ENCODE measurements at regions not wholly inside any gene's neighbourhood (a gene's known extent, or its start where the extent isn't known, plus 50 kb on each side); places are given as distances from the start of the nearest gene placed in this dataset.

- in situ Hi-C loops (cut with HindIII; ENCODE audit: low pct_ligation_motif_present, low pct_unique_long_range_greater_than_20kb, low sequenced_read_pairs) = no loop called here
- no peak for DNase-seq
Observed at GRCh38 chr7:52091996-52092395, 775.4 kb upstream of the COBL start.

GRCh38 chr7:52091101-52091500, 774.5 kb upstream of the COBL start:
- in situ Hi-C loops (cut with HindIII; ENCODE audit: low pct_ligation_motif_present, low pct_unique_long_range_greater_than_20kb, low sequenced_read_pairs) = no loop called here
- no peak for DNase-seq

GRCh38 chr7:52088008-52088901, 771.6 kb upstream of the COBL start:
- in situ Hi-C loops (cut with HindIII; ENCODE audit: low pct_ligation_motif_present, low pct_unique_long_range_greater_than_20kb, low sequenced_read_pairs) = no loop called here
- DNase-seq = no peak

DNA sequence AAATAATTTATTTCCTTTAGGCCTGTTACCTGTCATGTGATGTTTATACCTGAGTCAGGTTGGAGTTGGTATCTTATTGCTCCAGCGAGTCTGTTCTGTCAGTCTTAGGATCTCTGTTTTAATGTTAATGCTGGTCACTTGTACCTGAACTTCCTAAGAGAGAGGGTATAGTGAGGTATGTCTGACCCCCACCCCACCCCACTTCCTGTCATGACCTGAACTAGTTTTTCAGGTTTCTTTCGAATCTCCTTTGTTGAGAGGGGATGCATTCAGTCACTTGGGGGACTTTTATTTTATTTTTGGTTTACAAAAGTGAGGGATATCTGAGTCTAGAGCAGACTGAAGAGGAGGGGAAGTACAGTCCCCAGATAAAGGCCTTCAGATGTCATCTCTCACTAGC, 769.0 kb upstream of the COBL start:
- no peak for DNase-seq

DNA sequence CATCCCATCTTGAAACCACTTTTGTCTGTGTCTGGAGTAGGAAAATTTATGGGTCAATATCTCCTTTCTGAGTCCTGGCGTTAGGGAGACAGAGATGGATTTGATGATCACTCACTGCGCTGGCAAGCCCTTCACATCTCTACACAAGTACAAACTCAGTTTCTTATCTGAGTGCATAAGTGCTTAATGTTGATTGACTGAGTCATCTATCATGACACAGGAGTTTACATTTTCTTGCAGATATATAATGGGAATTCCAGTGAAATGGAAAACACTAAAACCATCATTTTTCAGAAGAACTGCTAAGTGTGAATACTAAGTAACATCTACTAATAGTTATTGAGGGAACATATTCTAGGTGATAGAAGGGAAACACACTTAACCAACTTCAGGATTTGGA, 763.9 kb upstream of the COBL start:
- in situ Hi-C loops (cut with HindIII; ENCODE audit: low pct_ligation_motif_present, low pct_unique_long_range_greater_than_20kb, low sequenced_read_pairs) = no loop called here
- no peak for DNase-seq

More for the DNA sequence above, 769.0 kb upstream of the COBL start:
- in situ Hi-C loops (cut with HindIII; ENCODE audit: low pct_ligation_motif_present, low pct_unique_long_range_greater_than_20kb, low sequenced_read_pairs) = no loop called here

DNA sequence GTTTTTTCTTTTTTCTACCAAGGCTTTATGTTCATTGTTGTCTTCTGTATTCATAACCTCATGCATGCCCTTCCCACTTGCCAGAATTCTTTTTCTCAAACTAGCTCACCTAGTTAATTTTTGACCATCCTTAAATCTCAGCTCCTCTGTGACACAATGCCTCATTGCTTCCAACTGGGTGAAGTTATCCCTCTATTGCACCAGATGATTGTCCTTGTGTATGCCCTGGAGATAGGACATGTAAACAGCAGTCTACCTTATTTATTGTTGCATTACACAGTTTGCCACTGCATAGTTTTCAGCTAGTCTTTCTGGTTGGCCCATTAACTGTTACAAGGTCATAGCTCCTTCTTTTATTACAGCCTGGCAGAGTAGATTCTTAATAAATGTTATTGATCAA, 763.1 kb upstream of the COBL start:
- no peak for DNase-seq
- in situ Hi-C loops (cut with HindIII; ENCODE audit: low pct_ligation_motif_present, low pct_unique_long_range_greater_than_20kb, low sequenced_read_pairs) = no loop called here

GRCh38 chr7:52077571-52077970, 761.0 kb upstream of the COBL start:
- in situ Hi-C loops (cut with HindIII; ENCODE audit: low pct_ligation_motif_present, low pct_unique_long_range_greater_than_20kb, low sequenced_read_pairs) = no loop called here
- DNase-seq = no peak

DNA sequence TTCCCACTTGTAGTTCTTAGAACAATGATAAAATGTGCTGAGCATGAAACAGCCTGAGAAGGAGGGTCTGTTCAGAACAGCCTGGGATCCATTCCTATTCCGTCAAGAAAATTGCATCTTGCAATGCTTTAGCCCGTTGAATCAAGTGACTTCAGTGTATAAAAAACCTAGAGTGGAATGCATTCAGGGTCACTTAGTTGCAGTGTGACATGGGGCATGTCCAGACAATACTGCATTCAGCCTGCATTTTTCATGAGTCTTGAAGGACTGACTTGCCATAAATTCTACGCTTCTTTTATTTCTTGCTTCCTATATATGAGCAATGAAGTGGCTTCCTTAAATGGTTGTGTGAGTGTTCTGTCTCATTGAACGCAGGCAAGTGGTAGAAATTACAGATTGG, 758.3 kb upstream of the COBL start:
- no peak for DNase-seq
- in situ Hi-C loops (cut with HindIII; ENCODE audit: low pct_ligation_motif_present, low pct_unique_long_range_greater_than_20kb, low sequenced_read_pairs) = no loop called here

DNA sequence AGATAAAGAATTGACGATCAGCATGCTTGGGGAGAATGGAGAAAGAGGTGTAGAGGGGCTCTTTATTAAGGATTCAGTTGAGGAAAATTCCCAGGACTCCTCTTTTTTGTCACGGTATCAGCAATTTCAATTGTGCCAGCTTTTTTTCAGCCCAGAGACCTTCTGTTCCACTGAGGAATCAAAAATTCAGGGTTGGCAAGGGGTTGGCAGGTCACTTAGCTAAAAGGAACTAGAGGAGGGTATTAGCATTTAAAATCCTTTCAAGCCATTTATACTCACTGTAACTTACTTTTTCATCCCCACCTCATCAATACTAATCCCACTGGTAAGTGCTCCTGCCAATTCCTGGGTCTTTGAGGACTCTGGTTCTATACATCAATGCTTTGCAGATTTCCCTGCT, 757.5 kb upstream of the COBL start:
- in situ Hi-C loops (cut with HindIII; ENCODE audit: low pct_ligation_motif_present, low pct_unique_long_range_greater_than_20kb, low sequenced_read_pairs) = no loop called here
- DNase-seq = no peak

- no peak for DNase-seq
- in situ Hi-C loops (cut with HindIII; ENCODE audit: low pct_ligation_motif_present, low pct_unique_long_range_greater_than_20kb, low sequenced_read_pairs) = no loop called here
Observed at GRCh38 chr7:52071744-52072143, 755.1 kb upstream of the COBL start.

DNA sequence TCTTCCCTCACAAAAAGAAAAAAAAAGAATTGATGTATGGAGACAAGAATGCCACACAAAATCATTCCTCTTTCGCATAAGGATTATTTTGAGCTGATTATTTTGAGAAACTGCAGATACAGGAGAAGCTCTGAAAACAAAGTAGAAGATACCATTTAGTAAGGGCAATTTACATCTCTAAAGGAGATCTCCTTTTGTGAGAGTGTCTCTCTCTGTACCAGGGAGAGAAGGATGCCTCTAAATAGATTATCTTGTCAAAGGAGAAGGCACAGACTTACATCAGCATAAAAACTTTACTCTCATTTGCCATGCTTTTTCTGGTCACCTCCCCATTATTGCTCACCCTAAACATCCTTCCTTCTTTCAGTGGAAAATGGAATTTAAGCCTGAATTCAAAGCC, 747.9 kb upstream of the COBL start:
- in situ Hi-C loops (cut with HindIII; ENCODE audit: low pct_ligation_motif_present, low pct_unique_long_range_greater_than_20kb, low sequenced_read_pairs) = no loop called here

GRCh38 chr7:52061666-52062065, 745.1 kb upstream of the COBL start:
- in situ Hi-C loops (cut with HindIII; ENCODE audit: low pct_ligation_motif_present, low pct_unique_long_range_greater_than_20kb, low sequenced_read_pairs) = no loop called here
- DNase-seq = no peak

More for the DNA sequence above, 747.9 kb upstream of the COBL start:
- no peak for DNase-seq

DNA sequence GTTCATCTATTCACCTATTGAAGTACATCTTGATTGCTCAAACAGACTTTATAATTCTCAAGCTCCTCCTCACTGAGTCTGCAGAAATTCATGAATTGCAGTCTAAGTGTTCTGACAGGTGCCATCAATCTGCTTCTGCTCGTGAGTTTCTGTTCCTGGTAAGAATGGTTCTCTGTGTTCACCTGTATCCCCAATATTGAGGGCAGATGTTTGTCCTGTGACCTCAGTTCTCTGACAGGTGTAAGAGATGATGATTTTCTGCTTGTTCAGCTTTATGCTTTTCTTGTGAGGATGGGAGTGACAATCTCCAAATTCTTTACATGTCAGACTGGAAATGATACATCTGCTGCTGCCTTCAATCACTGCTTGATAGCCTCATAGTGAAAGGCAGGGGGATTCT, 736.9 kb upstream of the COBL start:
- in situ Hi-C loops (cut with HindIII; ENCODE audit: low pct_ligation_motif_present, low pct_unique_long_range_greater_than_20kb, low sequenced_read_pairs) = no loop called here
- DNase-seq = no peak

GRCh38 chr7:52030722-52031121, 714.1 kb upstream of the COBL start:
- in situ Hi-C loops (cut with HindIII; ENCODE audit: low pct_ligation_motif_present, low pct_unique_long_range_greater_than_20kb, low sequenced_read_pairs) = no loop called here
- DNase-seq = no peak

GRCh38 chr7:52026140-52026539, 709.5 kb upstream of the COBL start:
- DNase-seq = no peak
- in situ Hi-C loops (cut with HindIII; ENCODE audit: low pct_ligation_motif_present, low pct_unique_long_range_greater_than_20kb, low sequenced_read_pairs) = no loop called here

GRCh38 chr7:52021343-52021742, 704.7 kb upstream of the COBL start:
- in situ Hi-C loops (cut with HindIII; ENCODE audit: low pct_ligation_motif_present, low pct_unique_long_range_greater_than_20kb, low sequenced_read_pairs) = no loop called here
- DNase-seq = no peak

DNA sequence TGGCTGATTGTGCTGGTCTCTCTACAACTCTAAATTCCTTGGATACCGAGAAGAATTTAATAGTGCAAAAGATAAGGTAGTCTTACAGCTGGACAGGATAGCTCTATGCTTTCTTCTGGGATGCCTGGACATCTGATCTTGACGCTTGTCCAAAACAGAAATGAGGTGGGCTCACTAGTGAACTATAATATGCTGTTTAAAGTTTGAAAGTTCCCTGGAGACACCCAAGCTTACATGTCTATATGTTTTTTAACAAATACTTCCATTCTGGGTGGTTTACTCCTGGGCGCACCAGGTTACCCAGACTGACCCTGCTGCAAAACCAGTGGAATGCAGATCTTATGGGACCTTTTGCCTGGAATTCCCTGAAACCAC, 702.1 kb upstream of the COBL start:
- no peak for DNase-seq
- in situ Hi-C loops (cut with HindIII; ENCODE audit: low pct_ligation_motif_present, low pct_unique_long_range_greater_than_20kb, low sequenced_read_pairs) = no loop called here

GRCh38 chr7:52017802-52018679, 701.4 kb upstream of the COBL start:
- in situ Hi-C loops (cut with HindIII; ENCODE audit: low pct_ligation_motif_present, low pct_unique_long_range_greater_than_20kb, low sequenced_read_pairs) = no loop called here
- peak; percentile 86 for DNase-seq

DNA sequence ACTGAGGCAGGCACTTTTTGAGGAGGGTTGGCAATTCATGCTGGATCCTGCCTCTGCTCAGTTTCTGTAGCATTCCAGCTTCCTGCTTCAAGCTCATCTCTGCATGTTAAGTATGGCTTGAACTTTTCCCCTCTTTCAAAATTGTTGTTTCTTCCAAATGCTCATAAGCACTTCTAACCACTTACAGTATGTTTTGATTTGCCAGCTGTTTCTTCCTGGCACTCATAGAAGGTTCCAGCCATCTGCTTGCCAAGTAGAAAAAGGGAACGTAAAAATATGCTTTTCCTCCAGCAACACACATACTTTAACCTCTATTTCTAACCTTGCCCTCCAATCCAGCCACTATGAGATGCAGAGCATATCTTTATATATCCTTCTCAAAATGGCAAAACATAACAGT, 692.6 kb upstream of the COBL start:
- DNase-seq = no peak
- in situ Hi-C loops (cut with HindIII; ENCODE audit: low pct_ligation_motif_present, low pct_unique_long_range_greater_than_20kb, low sequenced_read_pairs) = no loop called here

GRCh38 chr7:52006674-52007073, 690.1 kb upstream of the COBL start:
- in situ Hi-C loops (cut with HindIII; ENCODE audit: low pct_ligation_motif_present, low pct_unique_long_range_greater_than_20kb, low sequenced_read_pairs) = no loop called here
- no peak for DNase-seq

All from ACHN (cell line).